Naive thymus-derived CD4-positive, alpha-beta T cell (primary cell): ENCODE measurements at regions not wholly inside any gene's neighbourhood (a gene's known extent, or its start where the extent isn't known, plus 50 kb on each side); places are given as distances from the start of the nearest gene placed in this dataset.

Source experiments
- ATAC-seq: fragments of 150-1000 bp; cut with Tn5 transposase; 2 replicates; pipeline ENCODE4 v1.10.0; 2021; ENCODE audit warnings: mild to moderate bottlenecking, moderate library complexity
- CTCF ChIA-PET: fragments of 350-600 bp; sonication (Branson Sonifier 250); formaldehyde crosslinking; loops from one replicate; lab custom pipeline; 2021; ENCODE audit warnings: antibody characterized with exemption; lab: Charles Lee
- POLR2A ChIA-PET: fragments of 350-600 bp; sonication (Branson Sonifier 250); formaldehyde crosslinking; loops from one replicate; lab custom pipeline; 2021; ENCODE audit warnings: antibody characterized with exemption, inconsistent platforms; lab: Charles Lee
- DNase-seq, 9 donors: peaks; one replicate each; pipeline versions ENCODE4 v3.0.0 to v3.0.0-alpha.2; 2020 to 2022; ENCODE audit warnings: mixed read lengths in 1 of 9
- H3K27ac ChIP-seq: one replicate; pipeline ENCODE4 v1.7.0; 2013; ENCODE audit warnings: mild to moderate bottlenecking, low read depth, low read length, moderate library complexity
- H3K27me3 ChIP-seq, 2 donors: one replicate each; pipeline ENCODE4 v1.7.0; 2013; ENCODE audit warnings: low read length in 2 of 2, mild to moderate bottlenecking in 2 of 2, moderate library complexity in 2 of 2; ENCODE audit not compliant: control insufficient read depth in 2 of 2, insufficient read depth in 2 of 2
- H3K36me3 ChIP-seq, 3 experiments: 1 replicate in 2 of 3; 2 replicates in 1 of 3; pipeline ENCODE4 v1.7.0; 2013; ENCODE audit warnings: low read length in 3 of 3, mild to moderate bottlenecking in 3 of 3, moderate library complexity in 1 of 3; ENCODE audit not compliant: insufficient read depth in 3 of 3, control insufficient read depth in 2 of 3
- H3K4me1 ChIP-seq, 2 donors: one replicate each; pipeline ENCODE4 v1.7.0; 2013; ENCODE audit warnings: low read length in 2 of 2, mild to moderate bottlenecking in 2 of 2, moderate library complexity in 1 of 2; ENCODE audit not compliant: control insufficient read depth in 2 of 2, insufficient read depth in 2 of 2
- H3K4me3 ChIP-seq: 2 replicates; pipeline ENCODE4 v1.7.0; 2013; ENCODE audit warnings: mild to moderate bottlenecking, low read length
- H3K9me3 ChIP-seq, 3 experiments: 1 replicate in 2 of 3; 2 replicates in 1 of 3; pipeline ENCODE4 v1.7.0; 2013; ENCODE audit warnings: low read length in 3 of 3; ENCODE audit not compliant: control insufficient read depth in 2 of 3
- H3K27ac Mint-ChIP-seq, 9 donors: one replicate each; pipeline ENCODE4 v1.8.0; 2020 to 2022; ENCODE audit warnings: mixed read lengths in 9 of 9, mild to moderate bottlenecking in 8 of 9, moderate library complexity in 5 of 9, inconsistent platforms in 2 of 9
- H3K27me3 Mint-ChIP-seq, 5 donors: one replicate each; pipeline ENCODE4 v1.8.0; 2021 to 2022; ENCODE audit warnings: mixed read lengths in 5 of 5, mild to moderate bottlenecking in 1 of 5
- H3K36me3 Mint-ChIP-seq, 5 donors: one replicate each; pipeline ENCODE4 v1.8.0; 2020 to 2022; ENCODE audit warnings: mixed read lengths in 5 of 5, mild to moderate bottlenecking in 3 of 5, inconsistent platforms in 1 of 5
- H3K4me1 Mint-ChIP-seq, 7 donors: one replicate each; pipeline ENCODE4 v1.8.0; 2020 to 2022; ENCODE audit warnings: mixed read lengths in 7 of 7, mild to moderate bottlenecking in 3 of 7, inconsistent platforms in 1 of 7
- H3K4me3 Mint-ChIP-seq, 10 donors: one replicate each; pipeline ENCODE4 v1.8.0; 2020 to 2022; ENCODE audit warnings: mild to moderate bottlenecking in 10 of 10, mixed read lengths in 10 of 10, moderate library complexity in 6 of 10, inconsistent platforms in 2 of 10
- H3K9me3 Mint-ChIP-seq, 11 donors: one replicate each; pipeline ENCODE4 v1.8.0; 2020 to 2022; ENCODE audit warnings: mixed read lengths in 11 of 11, mild to moderate bottlenecking in 4 of 11, inconsistent platforms in 1 of 11, moderate library complexity in 1 of 11
- intact Hi-C, 2 donors: fragments of 100-400 bp; cut with micrococcal nuclease; formaldehyde crosslinking; loops; one replicate each; pipeline ENCODE4 v1.15.1; 2023

DNA sequence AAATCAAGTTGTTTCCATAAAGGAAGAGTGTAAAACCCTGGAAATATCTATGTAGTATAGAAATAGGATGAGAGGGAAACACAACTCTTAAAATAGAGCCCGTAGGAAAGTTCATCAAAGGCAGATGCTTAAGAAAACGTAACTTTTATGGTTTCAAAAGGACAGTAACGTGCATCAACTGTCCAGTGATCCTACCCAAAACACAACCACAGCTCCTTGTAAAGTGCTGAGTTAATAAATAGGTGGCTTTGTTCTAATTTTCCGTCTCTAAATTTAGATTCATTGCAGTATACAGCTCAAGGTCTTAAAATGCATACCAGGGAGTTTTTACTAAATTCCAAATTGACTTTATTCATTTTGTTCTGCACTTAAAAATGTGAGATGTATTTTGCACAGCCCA lies 282.1 kb upstream of the ID2 start:
- no peaks in the 10 kb centered on the region for H3K4me1 ChIP-seq
- Mint-ChIP-seq H3K4me3 (no peak overlapping the region), H3K4me1 (peaks cover 0 to 9% (median 4%) of the 10 kb centered on the region in 7 donors), H3K27ac (no peak overlapping the region), H3K27me3 (peaks cover 0 to 4% (median 0%) of the 10 kb centered on the region in 5 donors), H3K36me3 (peaks cover 0 to 4% (median 0%) of the 10 kb centered on the region in 5 donors), H3K9me3 (peaks cover 0 to 12% (median 0%) of the 10 kb centered on the region in 11 donors)
- H3K27ac ChIP-seq, result no peak overlapping the region
- H3K4me3 ChIP-seq, result no peak overlapping the region
- H3K36me3 ChIP-seq, result no peaks in the 10 kb centered on the region
- H3K27me3 ChIP-seq, result no peaks in the 10 kb centered on the region
- H3K9me3 ChIP-seq, result no peaks in the 10 kb centered on the region
- POLR2A ChIA-PET, result interaction anchor here (0.6 kb wide), 1 partner anchor 269 kb away, joined by 3 read pairs; no protein-coding TSS in a partner anchor
- DNase-seq, result no peak
- ATAC-seq, result no peak
- intact Hi-C loops, result no loop called here
- CTCF ChIA-PET, result no interaction called here

- H3K4me1 ChIP-seq, result no peaks in the 10 kb centered on the region
- ATAC-seq, result no peak
- H3K27ac ChIP-seq, result no peak overlapping the region
- Mint-ChIP-seq H3K27me3 (peaks cover 0 to 4% (median 0%) of the 10 kb centered on the region in 5 donors), H3K27ac (no peak overlapping the region), H3K36me3 (peaks cover 0 to 4% (median 0%) of the 10 kb centered on the region in 5 donors), H3K4me1 (peaks cover 0 to 6% (median 4%) of the 10 kb centered on the region in 7 donors), H3K4me3 (no peak overlapping the region), H3K9me3 (peaks cover 0 to 12% (median 0%) of the 10 kb centered on the region in 11 donors)
- ChIA-PET CTCF (no interaction called here), POLR2A (interaction anchor here (0.6 kb wide), 1 partner anchor 268 kb away, joined by 3 read pairs; no protein-coding TSS in a partner anchor)
- no peak for DNase-seq
- H3K9me3 ChIP-seq, result no peaks in the 10 kb centered on the region
- H3K36me3 ChIP-seq, result no peaks in the 10 kb centered on the region
- no peak overlapping the region for H3K4me3 ChIP-seq
- no peaks in the 10 kb centered on the region for H3K27me3 ChIP-seq
- intact Hi-C loops, result no loop called here
Measured at GRCh38 chr2:8400196-8400595, 281.7 kb upstream of the ID2 start.

- POLR2A ChIA-PET, result no interaction called here
- no peak overlapping the region for H3K27ac ChIP-seq
- CTCF ChIA-PET, result no interaction called here
Measured at GRCh38 chr2:8402222-8402621, 279.6 kb upstream of the ID2 start.

DNA sequence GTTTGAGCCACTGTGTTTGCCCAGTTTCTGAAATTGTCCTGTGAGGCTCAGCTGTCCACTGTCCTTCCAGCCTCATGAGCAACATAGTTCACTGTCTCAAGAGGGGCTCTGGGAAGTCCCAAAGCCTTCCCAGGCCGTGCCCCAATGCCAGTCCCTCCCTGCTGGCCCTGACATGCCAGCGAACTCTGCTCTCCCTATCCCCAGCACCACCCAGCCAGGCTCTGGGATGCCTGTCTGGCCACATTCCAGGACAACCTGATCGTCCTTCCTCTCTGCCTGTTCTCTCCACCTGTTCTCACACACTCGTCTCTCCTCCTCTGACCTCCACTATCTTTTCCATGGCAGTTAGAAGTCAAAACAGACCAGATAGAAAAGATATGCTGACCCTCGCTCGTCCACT lies 278.0 kb upstream of the ID2 start:
- no peak for ATAC-seq
- CTCF ChIA-PET, result no interaction called here

More at GRCh38 chr2:8402222-8402621, 279.6 kb upstream of the ID2 start:
- H3K27ac Mint-ChIP-seq, result no peak overlapping the region
- no peak overlapping the region for H3K4me3 ChIP-seq
- ATAC-seq (no peak), DNase-seq (no peak)
- H3K9me3 ChIP-seq, result no peaks in the 10 kb centered on the region
- no peaks in the 10 kb centered on the region for H3K27me3 ChIP-seq
- peaks cover 0 to 4% (median 0%) of the 10 kb centered on the region in 5 donors for H3K36me3 Mint-ChIP-seq
- intact Hi-C loops, result no loop called here
- no peaks in the 10 kb centered on the region for H3K4me1 ChIP-seq
- peaks cover 0 to 4% (median 0%) of the 10 kb centered on the region in 5 donors for H3K27me3 Mint-ChIP-seq
- peaks cover 0 to 6% (median 0%) of the 10 kb centered on the region in 7 donors for H3K4me1 Mint-ChIP-seq
- H3K36me3 ChIP-seq, result no peaks in the 10 kb centered on the region
- H3K4me3 Mint-ChIP-seq, result no peak overlapping the region
- peaks cover 0 to 12% (median 0%) of the 10 kb centered on the region in 11 donors for H3K9me3 Mint-ChIP-seq

GRCh38 chr2:8405334-8405733 lies 276.5 kb upstream of the ID2 start:
- Mint-ChIP-seq H3K4me3 (no peak overlapping the region), H3K27ac (no peak overlapping the region), H3K4me1 (peaks cover 0 to 22% (median 6%) of the 10 kb centered on the region in 7 donors), H3K36me3 (peaks cover 0 to 10% (median 0%) of the 10 kb centered on the region in 5 donors), H3K27me3 (peaks cover 0 to 4% (median 0%) of the 10 kb centered on the region in 5 donors), H3K9me3 (peaks cover 0 to 2% (median 0%) of the 10 kb centered on the region in 11 donors)
- intact Hi-C loops, result no loop called here
- H3K4me3 ChIP-seq, result no peak overlapping the region
- ATAC-seq (no peak), DNase-seq (no peak)
- H3K4me1 ChIP-seq, result peaks cover 0 to 5% of the 10 kb centered on the region in 2 donors
- ChIA-PET POLR2A (no interaction called here), CTCF (no interaction called here)
- H3K27me3 ChIP-seq, result no peaks in the 10 kb centered on the region
- H3K9me3 ChIP-seq, result no peaks in the 10 kb centered on the region
- no peak overlapping the region for H3K27ac ChIP-seq
- no peaks in the 10 kb centered on the region for H3K36me3 ChIP-seq

More for the DNA sequence above, 278.0 kb upstream of the ID2 start:
- Mint-ChIP-seq H3K9me3 (peaks cover 0 to 4% (median 0%) of the 10 kb centered on the region in 11 donors), H3K4me3 (no peak overlapping the region), H3K4me1 (peaks cover 0 to 13% (median 2%) of the 10 kb centered on the region in 7 donors), H3K27ac (no peak overlapping the region), H3K27me3 (peaks cover 0 to 4% (median 0%) of the 10 kb centered on the region in 5 donors), H3K36me3 (peaks cover 0 to 9% (median 0%) of the 10 kb centered on the region in 5 donors)
- Histone ChIP-seq H3K36me3 (no peaks in the 10 kb centered on the region), H3K27ac (no peak overlapping the region), H3K4me1 (peaks cover 0 to 3% of the 10 kb centered on the region in 2 donors), H3K9me3 (no peaks in the 10 kb centered on the region), H3K27me3 (no peaks in the 10 kb centered on the region), H3K4me3 (no peak overlapping the region)
- intact Hi-C loops, result no loop called here
- POLR2A ChIA-PET, result no interaction called here
- DNase-seq, result no peak

GRCh38 chr2:8406271-8406670 lies 275.6 kb upstream of the ID2 start:
- Histone ChIP-seq H3K4me3 (no peak overlapping the region), H3K36me3 (no peaks in the 10 kb centered on the region), H3K27ac (no peak overlapping the region), H3K9me3 (no peaks in the 10 kb centered on the region), H3K27me3 (no peaks in the 10 kb centered on the region), H3K4me1 (peaks cover 0 to 5% of the 10 kb centered on the region in 2 donors)
- Mint-ChIP-seq H3K36me3 (peaks cover 0 to 10% (median 0%) of the 10 kb centered on the region in 5 donors), H3K27me3 (peaks cover 0 to 5% (median 0%) of the 10 kb centered on the region in 5 donors), H3K27ac (no peak overlapping the region), H3K9me3 (peaks cover 0 to 2% (median 0%) of the 10 kb centered on the region in 11 donors), H3K4me3 (no peak overlapping the region), H3K4me1 (peaks cover 0 to 22% (median 6%) of the 10 kb centered on the region in 7 donors)
- intact Hi-C loops, result no loop called here
- DNase-seq (no peak), ATAC-seq (no peak)
- ChIA-PET CTCF (no interaction called here), POLR2A (no interaction called here)

GRCh38 chr2:8407332-8407731 lies 274.5 kb upstream of the ID2 start:
- Histone ChIP-seq H3K27me3 (no peaks in the 10 kb centered on the region), H3K4me1 (peaks cover 0 to 5% of the 10 kb centered on the region in 2 donors), H3K4me3 (no peak overlapping the region), H3K36me3 (no peaks in the 10 kb centered on the region), H3K27ac (no peak overlapping the region), H3K9me3 (no peaks in the 10 kb centered on the region)
- Mint-ChIP-seq H3K9me3 (peaks cover 0 to 2% (median 0%) of the 10 kb centered on the region in 11 donors), H3K27ac (no peak overlapping the region), H3K27me3 (peaks cover 0 to 8% (median 0%) of the 10 kb centered on the region in 5 donors), H3K4me3 (no peak overlapping the region), H3K36me3 (peaks cover 0 to 10% (median 0%) of the 10 kb centered on the region in 5 donors), H3K4me1 (peaks cover 0 to 22% (median 6%) of the 10 kb centered on the region in 7 donors)
- ATAC-seq (no peak), DNase-seq (no peak)
- intact Hi-C loops, result no loop called here
- POLR2A ChIA-PET, result no interaction called here
- CTCF ChIA-PET, result no interaction called here
